Head of caudate nucleus (tissue), 42 donors: ENCODE measurements at regions not wholly inside any gene's neighbourhood (a gene's known extent, or its start where the extent isn't known, plus 50 kb on each side); places are given as distances from the start of the nearest gene placed in this dataset.
A peak's percentile ranks its signal among the peaks of the same experiment; 100 is the strongest.
"Not testable (repeated sequence)": the region's sequence is repeated elsewhere in the genome, so short reads cannot be mapped to it uniquely, and the experiment has no call there.

Source experiments
- DNase-seq, 42 donors: peaks; one replicate each; pipeline versions ENCODE4 v3.0.0 to v3.0.0-alpha.2; 2020 to 2021; ENCODE audit warnings: mixed read lengths in 7 of 42
- intact Hi-C: fragments of 100-400 bp; cut with DNase I; formaldehyde crosslinking; loops from one replicate; pipeline ENCODE4 v1.15.0; 2022

GRCh38 chr18:49697757-49698524 lies 115.4 kb downstream of the ACAA2 start:
- intact Hi-C loops: no loop called here
- no peak for DNase-seq

DNA sequence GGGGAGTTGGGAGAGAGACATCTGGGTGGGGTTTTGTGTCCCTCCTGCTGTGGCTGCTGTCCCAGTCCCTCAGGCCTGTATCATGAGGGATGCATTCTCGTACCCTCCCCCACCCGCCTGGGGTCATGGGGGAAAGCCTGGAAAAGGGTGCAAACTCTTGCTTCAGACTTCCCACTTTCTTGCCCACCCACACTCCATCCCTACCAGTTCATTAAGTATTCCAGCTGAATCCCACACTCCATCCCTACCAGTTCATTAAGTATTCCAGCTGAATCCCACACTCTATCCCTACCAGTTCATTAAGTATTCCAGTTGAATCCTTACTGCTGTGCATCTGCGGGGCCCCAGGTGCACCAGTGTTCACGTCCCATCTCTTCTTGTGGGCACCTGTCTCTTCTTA lies 116.3 kb downstream of the ACAA2 start:
- DNase-seq: no peak
- intact Hi-C loops: no loop called here

GRCh38 chr18:49694402-49694801 lies 118.9 kb downstream of the ACAA2 start:
- DNase-seq: no peak
- intact Hi-C loops: no loop called here

DNA sequence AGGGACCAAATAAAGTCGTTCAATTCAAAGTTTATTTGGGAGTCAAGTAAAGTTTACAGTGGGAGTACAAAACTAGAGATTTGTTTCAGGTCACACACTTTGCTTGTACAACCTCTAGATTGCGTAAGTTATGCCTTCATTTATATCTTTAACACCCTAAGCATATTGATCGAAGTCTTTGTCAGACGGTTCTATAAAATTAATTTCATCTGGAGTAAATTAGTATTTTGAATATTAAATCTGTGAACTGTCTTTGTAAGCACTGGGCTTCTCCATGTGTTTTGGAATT lies 119.7 kb downstream of the ACAA2 start:
- no peak for DNase-seq
- intact Hi-C loops: no loop called here

GRCh38 chr18:49692906-49693716 lies 120.2 kb downstream of the ACAA2 start:
- DNase-seq: no peak
- intact Hi-C loops: no loop called here

GRCh38 chr18:49691177-49691608 lies 122.1 kb downstream of the ACAA2 start:
- no peak for DNase-seq
- intact Hi-C loops: no loop called here

GRCh38 chr18:49690312-49690711 lies 123.0 kb downstream of the ACAA2 start:
- intact Hi-C loops: no loop called here
- no peak for DNase-seq

- no peak for DNase-seq
- intact Hi-C loops: no loop called here
Measured at GRCh38 chr18:49685231-49685942, 123.5 kb downstream of the LIPG start.

DNA sequence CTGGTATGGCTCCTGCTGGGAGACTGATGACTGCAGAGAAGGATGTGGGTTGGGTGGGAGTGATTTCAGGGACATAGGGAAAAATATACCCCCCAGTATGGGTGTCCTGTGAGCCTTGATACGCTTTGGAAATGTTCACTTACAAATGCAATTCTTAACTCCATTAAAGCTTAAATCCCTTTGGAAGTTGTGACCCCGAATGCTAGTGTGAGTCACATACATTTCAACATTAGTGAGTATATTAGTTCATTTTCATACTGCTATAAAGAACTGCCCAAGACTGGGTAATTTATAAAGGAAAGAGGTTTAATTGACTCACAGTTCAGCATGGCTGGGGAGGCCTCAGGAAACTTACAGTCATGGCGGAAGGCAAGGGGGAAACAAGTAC lies 120.9 kb downstream of the LIPG start:
- DNase-seq: not testable (repeated sequence)

DNA sequence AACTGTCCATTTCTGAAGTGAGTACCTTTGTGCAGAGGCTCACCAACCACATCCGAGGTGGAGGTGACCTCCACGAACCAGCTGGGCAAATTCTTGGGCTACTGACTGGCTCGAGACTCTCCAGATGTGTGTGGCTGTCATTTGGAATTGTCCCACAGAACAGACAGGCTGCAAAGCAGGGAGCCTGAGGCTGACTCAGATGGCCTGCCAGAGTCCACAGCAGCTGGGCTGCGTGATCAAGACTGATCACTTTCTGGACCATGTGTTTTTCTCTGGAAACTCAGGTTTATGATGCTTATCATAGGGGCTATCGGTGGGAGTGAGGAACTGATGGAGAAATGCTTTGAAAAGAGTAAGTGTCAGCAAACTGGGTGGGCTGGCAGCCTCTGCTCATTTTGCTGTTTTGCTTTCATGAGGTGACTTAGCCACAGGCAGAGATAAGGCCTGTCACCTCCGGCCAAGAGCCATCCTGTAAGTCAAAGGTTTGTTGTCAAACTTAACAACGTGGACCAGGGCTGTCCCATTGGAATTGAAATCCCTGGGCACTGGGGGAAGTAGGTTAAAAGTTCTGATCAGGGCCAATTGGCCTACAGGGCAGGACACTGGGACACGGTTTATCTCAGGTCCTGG lies 120.4 kb downstream of the LIPG start:
- DNase-seq: no peak
- intact Hi-C loops: no loop called here

More for the DNA sequence above, 120.9 kb downstream of the LIPG start:
- intact Hi-C loops: not testable (repeated sequence)

DNA sequence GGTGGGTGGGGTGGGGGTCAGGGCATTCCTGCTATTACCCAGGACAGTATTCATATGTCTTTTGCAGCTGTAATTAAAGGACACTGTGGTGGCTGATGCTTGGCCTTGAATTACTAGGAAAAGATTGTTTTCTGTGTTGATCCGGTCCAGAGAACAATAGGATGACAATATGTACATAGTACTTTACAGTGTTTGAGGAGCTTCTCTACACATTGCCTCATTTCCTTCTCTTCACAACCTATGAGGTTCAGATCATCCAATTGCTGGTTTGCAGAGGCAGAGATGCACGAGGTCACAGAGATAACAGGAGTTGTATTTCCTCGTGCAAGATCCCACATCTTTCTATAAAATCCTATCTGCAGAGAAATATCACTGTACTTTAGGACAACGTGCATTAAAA lies 119.5 kb downstream of the LIPG start:
- no peak for DNase-seq
- intact Hi-C loops: no loop called here

DNA sequence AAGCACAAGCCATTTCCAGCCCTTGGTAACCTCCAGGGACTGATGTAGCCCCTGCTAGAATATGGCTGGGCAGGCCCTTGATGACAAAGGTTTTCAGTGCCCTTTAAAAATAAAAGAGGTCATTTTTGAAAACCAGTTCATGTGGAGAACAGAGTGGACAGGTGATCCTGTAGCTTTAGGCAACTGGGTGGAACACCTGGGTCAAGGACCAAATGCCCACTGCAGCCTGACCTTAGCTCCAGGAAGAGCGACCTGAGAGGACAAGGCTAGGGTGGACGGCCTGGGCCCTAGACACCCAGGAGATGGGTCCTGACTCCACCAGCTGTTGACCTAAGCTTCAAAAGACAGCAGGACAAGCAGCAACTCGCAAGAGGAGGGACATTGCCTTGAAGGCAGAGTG lies 116.6 kb downstream of the LIPG start:
- DNase-seq: no peak
- intact Hi-C loops: no loop called here

- no peak for DNase-seq
Measured at GRCh38 chr18:49677762-49678413, 116.0 kb downstream of the LIPG start.

DNA sequence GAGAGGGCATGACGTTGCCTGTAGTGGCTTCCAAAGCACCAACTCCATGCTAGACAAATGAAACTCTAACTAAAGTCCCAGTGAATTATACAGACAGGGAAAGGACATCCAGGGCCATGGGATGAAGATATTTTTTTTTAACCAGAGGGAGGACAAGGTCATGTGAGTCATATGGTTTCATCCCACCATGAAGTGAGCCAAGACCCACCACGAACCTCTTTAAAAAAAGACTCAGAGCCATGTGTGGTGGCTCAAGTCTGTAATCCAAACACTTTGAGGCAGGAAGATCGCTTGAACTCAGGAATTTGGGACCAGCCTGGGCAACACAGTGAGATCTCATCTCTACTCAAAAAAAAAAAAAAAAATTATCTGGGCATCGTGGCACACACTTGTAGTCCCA lies 115.2 kb downstream of the LIPG start:
- intact Hi-C loops: no loop called here
- DNase-seq: no peak

More at GRCh38 chr18:49677762-49678413, 116.0 kb downstream of the LIPG start:
- intact Hi-C loops: no loop called here

- intact Hi-C loops: no loop called here
- DNase-seq: no peak
Measured at GRCh38 chr18:49673281-49673680, 111.4 kb downstream of the LIPG start.

DNA sequence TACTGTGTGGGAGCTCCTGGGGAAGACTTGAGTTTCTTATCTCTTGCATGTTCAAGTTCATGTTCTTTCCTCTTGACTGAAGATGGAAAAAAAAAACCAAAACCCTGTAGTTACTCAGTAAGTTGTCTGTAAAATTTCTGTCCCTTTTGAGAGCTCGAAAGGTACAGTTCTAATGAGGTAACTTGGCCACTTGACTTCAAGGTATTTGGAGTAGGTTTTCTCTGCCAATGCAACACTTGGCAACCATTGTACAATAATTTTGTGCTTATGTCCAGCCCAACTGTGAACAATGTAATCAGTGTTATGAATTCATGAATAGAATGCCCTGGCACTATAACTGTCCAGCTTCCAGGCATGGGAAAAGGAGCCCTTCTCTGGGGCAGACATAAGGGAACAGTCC lies 111.0 kb downstream of the LIPG start:
- DNase-seq: no peak
- intact Hi-C loops: no loop called here

DNA sequence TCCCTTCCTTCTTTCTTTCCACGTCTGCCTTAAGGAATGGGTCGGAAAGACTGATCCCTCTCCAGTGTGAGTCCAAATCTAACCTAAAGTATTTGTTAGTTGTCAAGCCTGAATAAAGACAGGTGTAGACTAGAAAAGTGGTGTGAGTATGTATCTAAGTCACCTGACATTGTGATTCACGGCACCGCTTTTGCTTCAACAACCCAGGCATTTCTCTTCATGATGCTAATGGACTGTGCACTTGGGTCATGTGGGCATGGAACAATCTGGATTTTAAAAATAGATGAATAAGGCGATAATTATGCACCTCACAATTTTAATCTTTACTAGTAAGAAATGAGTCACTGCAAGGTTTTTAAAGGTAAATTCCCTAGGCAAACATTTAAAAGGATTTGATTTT lies 107.5 kb downstream of the LIPG start:
- intact Hi-C loops: no loop called here
- peak in 15 of 42 donors; percentile 9 to 48 (median 23) for DNase-seq

- intact Hi-C loops: no loop called here
- DNase-seq: peak in 15 of 42 donors; percentile 4 to 48 (median 19)
Measured at GRCh38 chr18:49668574-49669275, 106.9 kb downstream of the LIPG start.

GRCh38 chr18:49667462-49667861 lies 105.6 kb downstream of the LIPG start:
- intact Hi-C loops: no loop called here
- no peak for DNase-seq
